Progenitor cell of endocrine pancreas (in vitro differentiated cells): ENCODE measurements at regions not wholly inside any gene's neighbourhood (a gene's known extent, or its start where the extent isn't known, plus 50 kb on each side); places are given as distances from the start of the nearest gene placed in this dataset.

ENCODE experiments used
- DNase-seq: peaks from one replicate; pipeline ENCODE4 v3.0.0; 2021; ENCODE audit warnings: low spot score; ENCODE audit not compliant: unreplicated experiment
- H3K27ac Mint-ChIP-seq: 2 replicates; pipeline ENCODE4 v1.8.0; 2021; ENCODE audit warnings: mild to moderate bottlenecking, moderate library complexity, mixed read lengths
- H3K27me3 Mint-ChIP-seq: 2 replicates; pipeline ENCODE4 v1.8.0; 2021; ENCODE audit warnings: mixed read lengths
- H3K36me3 Mint-ChIP-seq: 2 replicates; pipeline ENCODE4 v1.8.0; 2022; ENCODE audit warnings: mixed read lengths; ENCODE audit not compliant: insufficient read depth
- H3K4me1 Mint-ChIP-seq: 2 replicates; pipeline ENCODE4 v1.8.0; 2021; ENCODE audit warnings: low read depth, mixed read lengths
- H3K4me3 Mint-ChIP-seq: 2 replicates; pipeline ENCODE4 v1.8.0; 2021; ENCODE audit warnings: low read depth, mild to moderate bottlenecking, moderate library complexity, mixed read lengths
- H3K9me3 Mint-ChIP-seq: 2 replicates; pipeline ENCODE4 v1.8.0; 2021; ENCODE audit warnings: low read depth, mixed read lengths
- TF ChIP-seq, protein P1 (sequence below): fragments of 200-600 bp; sonication (generic); IDR thresholded peaks from one replicate; pipeline ENCODE4 v1.5.0; 2021; ENCODE audit warnings: antibody characterized with exemption, mild to moderate bottlenecking; ENCODE audit not compliant: unreplicated experiment

- H3K36me3 Mint-ChIP-seq = no peaks in the 10 kb centered on the region
- no peak overlapping the region for H3K4me3 Mint-ChIP-seq
- H3K9me3 Mint-ChIP-seq = no peaks in the 10 kb centered on the region
- TF ChIP-seq, protein P1, sequence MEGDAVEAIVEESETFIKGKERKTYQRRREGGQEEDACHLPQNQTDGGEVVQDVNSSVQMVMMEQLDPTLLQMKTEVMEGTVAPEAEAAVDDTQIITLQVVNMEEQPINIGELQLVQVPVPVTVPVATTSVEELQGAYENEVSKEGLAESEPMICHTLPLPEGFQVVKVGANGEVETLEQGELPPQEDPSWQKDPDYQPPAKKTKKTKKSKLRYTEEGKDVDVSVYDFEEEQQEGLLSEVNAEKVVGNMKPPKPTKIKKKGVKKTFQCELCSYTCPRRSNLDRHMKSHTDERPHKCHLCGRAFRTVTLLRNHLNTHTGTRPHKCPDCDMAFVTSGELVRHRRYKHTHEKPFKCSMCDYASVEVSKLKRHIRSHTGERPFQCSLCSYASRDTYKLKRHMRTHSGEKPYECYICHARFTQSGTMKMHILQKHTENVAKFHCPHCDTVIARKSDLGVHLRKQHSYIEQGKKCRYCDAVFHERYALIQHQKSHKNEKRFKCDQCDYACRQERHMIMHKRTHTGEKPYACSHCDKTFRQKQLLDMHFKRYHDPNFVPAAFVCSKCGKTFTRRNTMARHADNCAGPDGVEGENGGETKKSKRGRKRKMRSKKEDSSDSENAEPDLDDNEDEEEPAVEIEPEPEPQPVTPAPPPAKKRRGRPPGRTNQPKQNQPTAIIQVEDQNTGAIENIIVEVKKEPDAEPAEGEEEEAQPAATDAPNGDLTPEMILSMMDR = no peak
- H3K4me1 Mint-ChIP-seq = peaks cover 4% of the 10 kb centered on the region
- no peak for DNase-seq
- no peak overlapping the region for H3K27ac Mint-ChIP-seq
- H3K27me3 Mint-ChIP-seq = peaks cover 68% of the 10 kb centered on the region
These were observed 401.2 kb downstream of the SEC14L1 start for GRCh38 chr17:77542011-77542410.

GRCh38 chr17:77542551-77543490, 402.1 kb downstream of the SEC14L1 start:
- no peaks in the 10 kb centered on the region for H3K36me3 Mint-ChIP-seq
- H3K4me3 Mint-ChIP-seq = no peak overlapping the region
- H3K4me1 Mint-ChIP-seq = peaks cover 4% of the 10 kb centered on the region
- H3K9me3 Mint-ChIP-seq = no peaks in the 10 kb centered on the region
- peak; percentile 56 for DNase-seq
- no peak overlapping the region for H3K27ac Mint-ChIP-seq
- TF ChIP-seq, protein P1 = peak; percentile 89
- H3K27me3 Mint-ChIP-seq = peaks cover 63% of the 10 kb centered on the region

DNA sequence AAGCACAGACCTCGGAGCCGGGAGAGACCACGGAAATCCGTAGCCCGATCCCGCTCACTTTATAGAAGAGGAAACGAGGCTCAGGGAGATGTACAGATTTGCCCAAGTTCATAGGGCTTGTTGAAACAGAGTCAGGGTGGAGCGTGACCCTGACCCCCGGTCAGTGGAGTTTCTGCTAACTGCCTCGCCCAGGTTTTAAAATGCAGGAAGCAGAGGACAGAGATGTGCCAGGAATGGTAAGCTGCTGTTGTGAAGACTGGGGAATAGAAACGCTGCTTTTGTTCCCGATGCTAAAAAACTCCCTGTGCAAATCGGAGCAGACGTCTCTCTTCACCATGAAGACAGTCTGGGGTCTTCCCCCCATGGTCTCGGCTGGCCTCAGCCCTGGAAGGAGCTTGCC, 403.0 kb downstream of the SEC14L1 start:
- Mint-ChIP-seq H3K9me3 (no peaks in the 10 kb centered on the region), H3K4me3 (no peak overlapping the region), H3K36me3 (no peaks in the 10 kb centered on the region), H3K27me3 (peaks cover 55% of the 10 kb centered on the region), H3K4me1 (peaks cover 4% of the 10 kb centered on the region), H3K27ac (no peak overlapping the region)
- TF ChIP-seq, protein P1 = no peak
- no peak for DNase-seq

DNA sequence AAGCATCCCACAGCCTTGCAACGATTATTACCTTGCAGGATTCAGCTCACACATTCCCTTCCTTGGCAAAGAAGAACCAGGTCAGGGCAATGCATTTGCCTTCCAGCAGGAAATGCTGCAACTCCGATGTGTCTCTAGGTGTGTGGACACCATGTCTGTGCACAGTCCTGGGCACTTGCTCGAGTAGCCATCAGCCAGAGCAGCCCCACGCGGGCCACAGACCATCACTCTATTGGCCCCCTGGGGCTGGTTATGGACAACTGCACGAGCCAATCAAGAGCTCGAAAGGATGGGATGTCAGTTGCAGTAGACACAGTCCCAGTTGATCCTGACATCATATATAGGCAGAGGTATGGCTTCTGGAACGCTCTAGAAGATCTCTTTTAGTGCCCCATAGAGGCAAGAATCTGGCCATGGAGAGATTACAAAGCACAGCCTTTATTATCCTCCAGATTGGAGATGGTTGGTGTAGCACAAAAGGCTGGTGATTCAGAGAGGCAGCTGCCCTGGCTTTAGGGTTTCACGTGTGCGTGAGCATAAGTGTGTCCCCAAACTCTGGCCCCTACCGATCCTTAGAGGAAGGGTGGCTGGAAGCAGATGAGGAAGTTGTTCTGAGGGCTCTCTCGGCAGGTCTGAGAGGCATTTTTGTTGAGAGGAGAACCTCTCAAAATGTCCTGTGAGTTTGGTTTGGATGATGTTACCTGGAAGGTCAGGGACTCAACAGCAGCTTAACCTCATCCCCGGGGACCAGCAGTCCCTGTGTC, 403.8 kb downstream of the SEC14L1 start:
- H3K4me1 Mint-ChIP-seq = peaks cover 5% of the 10 kb centered on the region
- H3K9me3 Mint-ChIP-seq = no peaks in the 10 kb centered on the region
- H3K4me3 Mint-ChIP-seq = no peak overlapping the region
- no peaks in the 10 kb centered on the region for H3K36me3 Mint-ChIP-seq
- TF ChIP-seq, protein P1 = no peak
- H3K27me3 Mint-ChIP-seq = peaks cover 50% of the 10 kb centered on the region
- no peak for DNase-seq
- no peak overlapping the region for H3K27ac Mint-ChIP-seq

- no peak overlapping the region for H3K4me3 Mint-ChIP-seq
- no peak overlapping the region for H3K27ac Mint-ChIP-seq
- TF ChIP-seq, protein P1 = no peak
- no peaks in the 10 kb centered on the region for H3K9me3 Mint-ChIP-seq
- peaks cover 32% of the 10 kb centered on the region for H3K27me3 Mint-ChIP-seq
- peaks cover 3% of the 10 kb centered on the region for H3K4me1 Mint-ChIP-seq
- no peaks in the 10 kb centered on the region for H3K36me3 Mint-ChIP-seq
- no peak for DNase-seq
These were observed 406.0 kb downstream of the SEC14L1 start for GRCh38 chr17:77546772-77547241.
